ENCODE measurements at regions not wholly inside any gene's neighbourhood (a gene's known extent, or its start where the extent isn't known, plus 50 kb on each side); places are given as distances from the start of the nearest gene placed in this dataset.

GRCh38 chr7:106797937-106798336 is 67.1 kb upstream of the PIK3CG start:
- Histone ChIP-seq H2AFZ (ENCODE audit: low read depth, low read length, poor library complexity, severe bottlenecking) (no peak overlapping the region), H3K4me3 (replicated peaks in 1 of 2; ENCODE audit: low read depth in 1 of 2, low read length in 2 of 2) (no peak overlapping the region), H3K4me2 (ENCODE audit: low read length) (no peak overlapping the region), H3K27ac (ENCODE audit: low read depth, low read length) (no peak overlapping the region), H3K27me3 (ENCODE audit: insufficient read depth, low read length) (no peaks in the 10 kb centered on the region), H3K9ac (ENCODE audit: low read length) (no peak overlapping the region), H3K9me2 (ENCODE audit: insufficient read depth) (no peaks in the 10 kb centered on the region), H3K36me3 (ENCODE audit: control insufficient read depth in 1 of 2, insufficient read depth in 2 of 2, low read length in 2 of 2) (no peaks in the 10 kb centered on the region), H3K9me3 (ENCODE audit: control insufficient read depth in 1 of 2, insufficient read depth in 1 of 2, low read depth in 1 of 2, low read length in 2 of 2) (no peaks in the 10 kb centered on the region), H3K79me2 (ENCODE audit: insufficient read depth, low read length) (no peaks in the 10 kb centered on the region), H3K4me1 (ENCODE audit: control insufficient read depth in 1 of 2, insufficient read depth in 2 of 2, low read length in 2 of 2) (no peaks in the 10 kb centered on the region), H4K20me1 (ENCODE audit: insufficient read depth) (no peaks in the 10 kb centered on the region)
- ATAC-seq (no peak), DNase-seq (ENCODE audit: low read depth, low spot score) (no peak)
- ChIA-PET POLR2A (no interaction called here), RAD21 (ENCODE audit: low non-redundant PET in 1 of 2, low total read pairs in 2 of 2, uncharacterized antibody in 2 of 2, unreplicated experiment in 2 of 2) (no interaction called here), CTCF (no interaction called here)
- no TSS peak for BruUV-seq (replicated peaks)
- TF ChIP-seq CTCF (IDR thresholded peaks at IDR 0.05 in 2 of 3, conservative IDR thresholded peaks at IDR 0.05 in 1 of 3; ENCODE audit: borderline replicate concordance in 1 of 3, insufficient read depth in 1 of 3, low read depth in 2 of 3, low read length in 2 of 3) = no peak
- TF ChIP-seq EGR1 (IDR thresholded peaks at IDR 0.05; ENCODE audit: low read depth) = no peak
- TF ChIP-seq JUND (IDR thresholded peaks at IDR 0.05) = no peak
- no peak for TF ChIP-seq YY1 (IDR thresholded peaks at IDR 0.05; ENCODE audit: extremely low read depth, insufficient replicate concordance, low read depth, low read length)
- no peak for TF ChIP-seq EZH2 (IDR thresholded peaks at IDR 0.05)
- no peak for TF ChIP-seq POLR2A (IDR thresholded peaks at IDR 0.05; ENCODE audit: borderline replicate concordance, extremely low read depth, insufficient read depth, insufficient read length)
- no peak for TF ChIP-seq CBX3 (IDR thresholded peaks at IDR 0.05; ENCODE audit: low read depth)
- TF ChIP-seq ELF1 (IDR thresholded peaks at IDR 0.05; ENCODE audit: borderline replicate concordance, low read depth) = no peak
- TF ChIP-seq REST (IDR thresholded peaks at IDR 0.05; ENCODE audit: low read depth) = no peak
- TF ChIP-seq ATF3 (IDR thresholded peaks at IDR 0.05) = no peak
- no peak for TF ChIP-seq MAX (IDR thresholded peaks at IDR 0.05)
- TF ChIP-seq ZBTB33 (IDR thresholded peaks at IDR 0.05; ENCODE audit: extremely low read depth, insufficient replicate concordance, low read length) = no peak
- TF ChIP-seq SRF (IDR thresholded peaks at IDR 0.05; ENCODE audit: low read depth) = no peak
- no peak for TF ChIP-seq ZFX (IDR thresholded peaks at IDR 0.05)
- TF ChIP-seq FOSL1 (IDR thresholded peaks at IDR 0.05; ENCODE audit: low read depth) = no peak
- TF ChIP-seq ZNF274 (IDR thresholded peaks at IDR 0.05; ENCODE audit: low read depth, low read length) = no peak
- TF ChIP-seq POLR2AphosphoS5 (IDR thresholded peaks at IDR 0.05; ENCODE audit: low read depth, low read length) = no peak
- no peak for TF ChIP-seq EZH2phosphoT487 (IDR thresholded peaks at IDR 0.05; ENCODE audit: borderline replicate concordance)
- no peak for TF ChIP-seq TCF7L2 (IDR thresholded peaks at IDR 0.05; ENCODE audit: borderline replicate concordance, extremely low read depth, insufficient read depth, insufficient read length)
- no peak for TF ChIP-seq SIN3A (IDR thresholded peaks at IDR 0.05; ENCODE audit: low read depth)
- intact Hi-C loops (cut with micrococcal nuclease) = loop anchor here (10.0 kb wide), 1 partner anchor 927 kb away; no protein-coding TSS in a partner anchor
